ENCODE measurements at regions not wholly inside any gene's neighbourhood (a gene's known extent, or its start where the extent isn't known, plus 50 kb on each side); places are given as distances from the start of the nearest gene placed in this dataset.
A peak's percentile ranks its signal among the peaks of the same experiment; 100 is the strongest.

DNA sequence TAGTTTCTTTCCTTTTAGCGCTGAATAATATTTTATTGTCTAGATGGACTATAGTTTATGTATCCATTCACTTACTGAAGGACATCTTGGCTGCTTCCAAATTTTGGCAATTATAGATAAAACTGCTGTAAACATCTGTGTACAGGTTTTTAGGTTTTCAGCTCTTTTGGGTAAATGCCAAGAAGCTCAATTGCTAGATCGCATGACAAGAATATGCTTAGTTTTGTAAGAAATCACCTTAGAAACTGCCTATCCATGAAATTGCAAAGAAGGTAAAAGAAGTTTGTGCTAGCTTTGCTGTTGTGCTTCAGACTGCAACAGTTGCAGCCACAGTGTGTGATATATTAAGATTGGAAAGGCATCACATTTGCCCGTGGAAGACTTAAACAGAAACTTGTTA, 103.2 kb upstream of the TNS3 start:
- no peak overlapping the region for H3K4me3 Mint-ChIP-seq
- peaks cover 44% of the 10 kb centered on the region for H3K4me1 Mint-ChIP-seq
- no peaks in the 10 kb centered on the region for H3K36me3 Mint-ChIP-seq
- H3K27ac Mint-ChIP-seq: peak overlapping the region; percentile 39
- no peak for DNase-seq (ENCODE audit: low spot score in 2 of 2, unreplicated experiment in 2 of 2)
- no peaks in the 10 kb centered on the region for H3K9me3 Mint-ChIP-seq
- no peaks in the 10 kb centered on the region for H3K27me3 Mint-ChIP-seq (ENCODE audit: low read depth)
- TF ChIP-seq, protein P1, sequence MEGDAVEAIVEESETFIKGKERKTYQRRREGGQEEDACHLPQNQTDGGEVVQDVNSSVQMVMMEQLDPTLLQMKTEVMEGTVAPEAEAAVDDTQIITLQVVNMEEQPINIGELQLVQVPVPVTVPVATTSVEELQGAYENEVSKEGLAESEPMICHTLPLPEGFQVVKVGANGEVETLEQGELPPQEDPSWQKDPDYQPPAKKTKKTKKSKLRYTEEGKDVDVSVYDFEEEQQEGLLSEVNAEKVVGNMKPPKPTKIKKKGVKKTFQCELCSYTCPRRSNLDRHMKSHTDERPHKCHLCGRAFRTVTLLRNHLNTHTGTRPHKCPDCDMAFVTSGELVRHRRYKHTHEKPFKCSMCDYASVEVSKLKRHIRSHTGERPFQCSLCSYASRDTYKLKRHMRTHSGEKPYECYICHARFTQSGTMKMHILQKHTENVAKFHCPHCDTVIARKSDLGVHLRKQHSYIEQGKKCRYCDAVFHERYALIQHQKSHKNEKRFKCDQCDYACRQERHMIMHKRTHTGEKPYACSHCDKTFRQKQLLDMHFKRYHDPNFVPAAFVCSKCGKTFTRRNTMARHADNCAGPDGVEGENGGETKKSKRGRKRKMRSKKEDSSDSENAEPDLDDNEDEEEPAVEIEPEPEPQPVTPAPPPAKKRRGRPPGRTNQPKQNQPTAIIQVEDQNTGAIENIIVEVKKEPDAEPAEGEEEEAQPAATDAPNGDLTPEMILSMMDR (IDR thresholded peaks at IDR 0.05; ENCODE audit: unreplicated experiment): no peak

DNA sequence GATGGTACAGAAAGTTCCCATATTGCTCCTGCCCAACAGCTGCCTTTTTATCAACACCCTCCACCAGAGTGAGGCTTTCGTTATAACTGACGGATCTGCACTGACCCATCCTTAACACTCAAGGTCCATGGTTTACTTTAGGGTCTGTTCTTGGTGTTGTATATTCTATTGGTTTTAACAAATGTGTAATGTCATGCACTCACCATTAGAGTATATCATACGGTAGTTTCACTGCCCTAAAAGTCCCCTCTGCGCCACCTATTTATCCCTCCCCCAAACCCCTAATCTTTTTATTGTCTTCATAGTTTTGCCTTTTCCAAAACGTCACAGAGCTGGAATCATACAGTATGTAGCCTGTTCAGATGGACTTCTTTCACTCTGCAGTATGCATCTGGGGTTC, 102.8 kb upstream of the TNS3 start:
- Mint-ChIP-seq H3K36me3 (no peaks in the 10 kb centered on the region), H3K9me3 (no peaks in the 10 kb centered on the region), H3K27me3 (ENCODE audit: low read depth) (no peaks in the 10 kb centered on the region), H3K4me3 (no peak overlapping the region), H3K27ac (peak overlapping the region; percentile 39), H3K4me1 (peaks cover 46% of the 10 kb centered on the region)
- DNase-seq (ENCODE audit: low spot score in 2 of 2, unreplicated experiment in 2 of 2): no peak
- TF ChIP-seq, protein P1 (IDR thresholded peaks at IDR 0.05; ENCODE audit: unreplicated experiment): no peak

DNA sequence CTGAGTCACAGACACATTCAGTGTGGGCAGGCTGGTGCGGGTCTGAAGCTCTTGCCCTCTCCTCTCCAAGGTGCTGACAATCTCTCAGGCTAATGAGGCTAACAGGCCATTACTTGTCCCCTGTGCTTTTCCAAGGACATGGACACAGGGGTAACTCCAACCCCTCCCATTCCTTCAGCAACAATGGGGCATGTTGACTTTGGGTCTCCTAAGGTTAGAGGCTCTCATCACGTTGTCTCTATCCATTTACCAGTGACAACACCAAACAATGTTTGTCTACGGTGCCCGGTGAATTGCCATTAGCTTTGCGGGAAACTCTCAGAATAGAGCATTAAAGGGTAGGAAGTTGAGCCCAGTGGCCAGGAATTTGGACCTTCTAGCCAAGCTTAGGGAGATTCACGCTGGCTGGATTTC, 101.6 kb upstream of the TNS3 start:
- Mint-ChIP-seq H3K4me1 (peaks cover 41% of the 10 kb centered on the region), H3K36me3 (no peaks in the 10 kb centered on the region), H3K4me3 (no peak overlapping the region), H3K9me3 (no peaks in the 10 kb centered on the region), H3K27ac (no peak overlapping the region), H3K27me3 (ENCODE audit: low read depth) (no peaks in the 10 kb centered on the region)
- TF ChIP-seq, protein P1 (IDR thresholded peaks at IDR 0.05; ENCODE audit: unreplicated experiment): no peak
- DNase-seq (ENCODE audit: low spot score in 2 of 2, unreplicated experiment in 2 of 2): no peak

DNA sequence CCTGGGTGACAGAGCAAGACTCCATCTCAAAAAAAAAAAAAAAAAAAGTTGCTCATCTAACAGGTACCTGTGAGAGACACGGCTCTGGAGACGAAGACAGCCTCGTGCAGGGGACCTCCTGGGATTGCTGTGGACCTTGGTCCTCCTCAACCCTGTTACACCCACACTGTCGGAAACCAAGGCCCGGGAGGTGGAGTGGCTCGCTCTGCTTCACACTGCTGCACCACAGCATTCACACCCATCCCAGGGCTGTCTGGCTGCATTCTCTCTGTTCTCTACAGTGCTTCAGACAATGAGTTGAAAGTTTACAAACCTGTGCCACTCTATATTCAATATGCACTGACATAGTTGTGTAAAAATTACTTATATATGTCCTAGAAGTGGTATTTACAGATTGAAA, 101.0 kb upstream of the TNS3 start:
- TF ChIP-seq, protein P1 (IDR thresholded peaks at IDR 0.05; ENCODE audit: unreplicated experiment): no peak
- Mint-ChIP-seq H3K36me3 (no peaks in the 10 kb centered on the region), H3K4me3 (no peak overlapping the region), H3K27ac (no peak overlapping the region), H3K9me3 (peaks cover under 1% of the 10 kb centered on the region), H3K27me3 (ENCODE audit: low read depth) (no peaks in the 10 kb centered on the region), H3K4me1 (peaks cover 44% of the 10 kb centered on the region)
- no peak for DNase-seq (ENCODE audit: low spot score in 2 of 2, unreplicated experiment in 2 of 2)

DNA sequence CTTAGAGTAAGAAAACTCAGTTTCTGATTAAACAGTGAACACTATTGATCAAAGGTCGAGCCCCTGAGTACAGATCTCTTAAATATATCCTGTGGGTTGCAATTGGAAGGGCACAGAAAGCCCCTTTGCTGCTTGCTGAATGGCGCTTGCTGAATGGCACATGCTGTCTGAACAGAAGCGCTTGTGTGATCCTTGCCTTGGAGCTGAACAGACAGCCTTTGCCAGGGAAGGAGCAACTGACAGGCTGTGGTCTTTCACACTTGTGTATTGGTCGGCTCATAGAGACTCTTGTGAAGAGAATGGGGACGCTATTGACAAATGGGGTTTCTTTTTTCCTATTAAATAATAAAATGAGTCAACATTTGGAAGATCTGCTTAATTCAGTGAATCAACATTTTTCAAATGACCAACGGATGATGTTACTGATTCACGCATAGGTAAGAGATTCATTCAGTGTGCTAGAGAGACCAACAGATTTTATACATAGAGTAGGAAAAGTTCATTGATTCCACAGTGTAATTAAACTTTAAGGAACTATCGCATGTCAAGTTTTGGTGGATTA, 99.4 kb upstream of the TNS3 start:
- H3K27ac Mint-ChIP-seq: peak overlapping the region; percentile 82
- no peaks in the 10 kb centered on the region for H3K27me3 Mint-ChIP-seq (ENCODE audit: low read depth)
- TF ChIP-seq, protein P1 (IDR thresholded peaks at IDR 0.05; ENCODE audit: unreplicated experiment): no peak
- peaks cover 13% of the 10 kb centered on the region for H3K36me3 Mint-ChIP-seq
- H3K4me3 Mint-ChIP-seq: no peak overlapping the region
- no peak for DNase-seq (ENCODE audit: low spot score in 2 of 2, unreplicated experiment in 2 of 2)
- peaks cover 15% of the 10 kb centered on the region for H3K9me3 Mint-ChIP-seq
- peaks cover 51% of the 10 kb centered on the region for H3K4me1 Mint-ChIP-seq

All from mesothelial cell of epicardium (in vitro differentiated cells).